ENCODE measurements at regions not wholly inside any gene's neighbourhood (a gene's known extent, or its start where the extent isn't known, plus 50 kb on each side); places are given as distances from the start of the nearest gene placed in this dataset.
"Not testable (repeated sequence)": the region's sequence is repeated elsewhere in the genome, so short reads cannot be mapped to it uniquely, and the experiment has no call there.

GRCh38 chr2:89184746-89185145, 493.3 kb downstream of the RPIA start:
- TF ChIP-seq CTCF, POLR2A (IDR thresholded peaks at IDR 0.05): not testable (repeated sequence)
